GM12878 (cell line): ENCODE measurements at regions not wholly inside any gene's neighbourhood (a gene's known extent, or its start where the extent isn't known, plus 50 kb on each side); places are given as distances from the start of the nearest gene placed in this dataset.

Source experiments
- ATAC-seq: fragments of 200-7000 bp; cut with Tn5 transposase; 3 replicates; pipeline ENCODE4 v1.9.1; 2020; ENCODE audit warnings: mild to moderate bottlenecking, moderate library complexity
- BruUV-seq: library from RNA; stranded (reverse); fragments of 400-500 nt; replicated peaks from 2 replicates; lab custom pipeline; 2021; lab: Mats Ljungman, UMichigan
- CTCF ChIA-PET: fragments of 300-600 bp; sonication (Branson Sonifier 250); formaldehyde crosslinking; extraction: SDS; loops from one replicate; lab custom pipeline; 2021; ENCODE audit warnings: inconsistent platforms; lab: Yijun Ruan, JAX
- POLR2A ChIA-PET: fragments of 350-600 bp; formaldehyde crosslinking; extraction: SDS; loops from one replicate; lab custom pipeline; 2021; ENCODE audit warnings: inconsistent platforms; lab: Charles Lee
- RAD21 ChIA-PET: fragments of 300-600 bp; sonication (Branson Sonifier 250); formaldehyde crosslinking; loops from one replicate; lab custom pipeline; 2023; ENCODE audit warnings: antibody characterized with exemption; ENCODE audit not compliant: unreplicated experiment; lab: Charles Lee
- SMC1A ChIA-PET: fragments of 300-600 bp; sonication (Branson Sonifier 250); formaldehyde crosslinking; loops from one replicate; lab custom pipeline; 2023; ENCODE audit not compliant: unreplicated experiment, uncharacterized antibody; lab: Charles Lee
- DNase-seq: peaks from one replicate; pipeline ENCODE4 v3.0.0-alpha.2; 2011; ENCODE audit warnings: low read depth, low spot score
- FAIRE-seq: peaks from 3 replicates; lab custom pipeline; 2011; peaks lifted over from hg19 to GRCh38; lab: Jason Lieb, UNC
- H2AFZ ChIP-seq: 2 replicates; pipeline ENCODE4 v1.6.0; 2011; ENCODE audit warnings: low read depth, low read length, control low read depth; ENCODE audit not compliant: control insufficient read depth
- H3K27ac ChIP-seq: 2 replicates; pipeline ENCODE4 v1.5.1; 2011; ENCODE audit warnings: control low read depth; ENCODE audit not compliant: control insufficient read depth, insufficient read depth
- H3K27me3 ChIP-seq, 2 experiments: replicated peaks in 1 of 2; 2 replicates each; pipeline versions ENCODE4 v1.6.0 to v1.6.1; 2011; ENCODE audit warnings: low read length in 1 of 2; ENCODE audit not compliant: control insufficient read depth in 2 of 2, insufficient read depth in 2 of 2
- H3K36me3 ChIP-seq, 2 experiments: 2 replicates each; pipeline ENCODE4 v1.5.1; 2011; ENCODE audit warnings: low read length in 1 of 2; ENCODE audit not compliant: control insufficient read depth in 2 of 2, insufficient read depth in 2 of 2
- H3K4me1 ChIP-seq: 2 replicates; pipeline ENCODE4 v1.6.1; 2011; ENCODE audit warnings: mild to moderate bottlenecking, low read length, moderate library complexity, mixed read lengths; ENCODE audit not compliant: control insufficient read depth, insufficient read depth
- H3K4me2 ChIP-seq: 2 replicates; pipeline ENCODE4 v1.6.0; 2011; ENCODE audit warnings: control low read depth; ENCODE audit not compliant: control insufficient read depth, insufficient read depth
- H3K4me3 ChIP-seq: fragments of 200-600 bp; sonication (generic); 2 replicates; pipeline ENCODE4 v1.5.1; 2016
- H3K79me2 ChIP-seq: 2 replicates; pipeline ENCODE4 v1.6.0; 2011; ENCODE audit warnings: low read length; ENCODE audit not compliant: control insufficient read depth, insufficient read depth
- H3K9ac ChIP-seq: 2 replicates; pipeline ENCODE4 v1.8.0; 2011; ENCODE audit warnings: low read length, control low read depth, mixed read lengths; ENCODE audit not compliant: control insufficient read depth, insufficient read depth
- H3K9me3 ChIP-seq: replicated peaks from 3 replicates; pipeline ENCODE4 v1.5.1; 2011; ENCODE audit warnings: mild to moderate bottlenecking, low read length; ENCODE audit not compliant: control insufficient read depth, insufficient read depth
- H4K20me1 ChIP-seq: 2 replicates; pipeline ENCODE4 v1.6.0; 2011; ENCODE audit not compliant: control insufficient read depth, insufficient read depth
- ATF2 ChIP-seq: IDR thresholded peaks from 2 replicates; pipeline ENCODE4 v1.6.1; 2012; ENCODE audit warnings: low read length, inconsistent platforms
- ELK1 ChIP-seq: IDR thresholded peaks from 2 replicates; pipeline ENCODE4 v1.6.1; 2012; ENCODE audit warnings: low read depth, low read length, improper control_type of control experiment
- EP300 ChIP-seq, 2 experiments: fragments of 150-350 bp in 1 of 2; IDR thresholded peaks; 2 replicates each; pipeline ENCODE4 v1.6.1; 2011 to 2012; ENCODE audit warnings: low read depth in 2 of 2, low read length in 2 of 2, borderline replicate concordance in 1 of 2, improper control_type of control experiment in 1 of 2, inconsistent platforms in 1 of 2; ENCODE audit not compliant: control insufficient read depth in 1 of 2
- FOXM1 ChIP-seq: IDR thresholded peaks from 2 replicates; pipeline ENCODE4 v1.6.1; 2012; ENCODE audit warnings: low read depth, mild to moderate bottlenecking, inconsistent platforms, low read length, moderate library complexity
- HDAC6 ChIP-seq: fragments of 200-600 bp; sonication (generic); IDR thresholded peaks from one replicate; pipeline ENCODE4 v1.8.0; 2017; ENCODE audit warnings: antibody characterized with exemption; ENCODE audit not compliant: unreplicated experiment
- IKZF1 ChIP-seq: fragments of 450-650 bp; conservative IDR thresholded peaks from 2 replicates; pipeline ENCODE4 v1.6.1; 2017; ENCODE audit warnings: antibody characterized with exemption, mild to moderate bottlenecking
- MTA3 ChIP-seq: IDR thresholded peaks from 2 replicates; pipeline ENCODE4 v1.6.1; 2012; ENCODE audit warnings: low read length, inconsistent platforms, borderline replicate concordance
- NBN ChIP-seq: fragments of 450-650 bp; IDR thresholded peaks from 2 replicates; pipeline ENCODE4 v1.6.1; 2016
- NFXL1 ChIP-seq: fragments of 450-650 bp; IDR thresholded peaks from 2 replicates; pipeline ENCODE4 v1.6.1; 2017; ENCODE audit warnings: antibody characterized with exemption, mild to moderate bottlenecking, borderline replicate concordance
- NFYB ChIP-seq: IDR thresholded peaks from 2 replicates; pipeline ENCODE4 v1.6.1; 2011; ENCODE audit warnings: low read depth, mild to moderate bottlenecking, low read length, improper control_type of control experiment, moderate library complexity; ENCODE audit not compliant: insufficient read depth
- RELA ChIP-seq: fragments of 450-650 bp; IDR thresholded peaks from 2 replicates; pipeline ENCODE4 v1.8.0; 2014; ENCODE audit warnings: borderline replicate concordance; ENCODE audit not compliant: partially characterized antibody
- RFX5 ChIP-seq: IDR thresholded peaks from 2 replicates; pipeline ENCODE4 v1.6.1; 2011; ENCODE audit warnings: low read depth, low read length, improper control_type of control experiment
- SUZ12 ChIP-seq: fragments of 200-600 bp; sonication (generic); IDR thresholded peaks from one replicate; pipeline ENCODE4 v1.6.1; 2018; ENCODE audit warnings: antibody characterized with exemption, mild to moderate bottlenecking; ENCODE audit not compliant: unreplicated experiment
- WGBS: methylation state at CpG from one replicate; pipeline ENCODE4 v1.1.6; 2016; ENCODE audit warnings: low lambda C conversion rate; ENCODE audit not compliant: insufficient replicate concordance, insufficient coverage; ENCODE audit errors: missing lambda C conversion rate; 5-methylcytosine and 5-hydroxymethylcytosine counted together
- in situ Hi-C: fragments of 300-500 bp; cut with MboI; formaldehyde crosslinking; loops from 9 replicates; pipeline ENCODE4 v1.14.3; 2018; ENCODE audit warnings: mixed read lengths
- intact Hi-C: fragments of 100-400 bp; cut with micrococcal nuclease; formaldehyde crosslinking; loops from one replicate; pipeline ENCODE4 v1.14.2; 2022; ENCODE audit not compliant: unreplicated experiment
- TF ChIP-seq, protein P1 (sequence below): fragments of 450-650 bp; IDR thresholded peaks from 2 replicates; pipeline ENCODE4 v1.6.1; 2018; ENCODE audit warnings: mild to moderate bottlenecking, low read depth, moderate library complexity; ENCODE audit not compliant: partially characterized antibody

GRCh38 chr21:16912075-16912474, 600.8 kb upstream of the CXADR start (continued):
- TF ChIP-seq, protein P1, sequence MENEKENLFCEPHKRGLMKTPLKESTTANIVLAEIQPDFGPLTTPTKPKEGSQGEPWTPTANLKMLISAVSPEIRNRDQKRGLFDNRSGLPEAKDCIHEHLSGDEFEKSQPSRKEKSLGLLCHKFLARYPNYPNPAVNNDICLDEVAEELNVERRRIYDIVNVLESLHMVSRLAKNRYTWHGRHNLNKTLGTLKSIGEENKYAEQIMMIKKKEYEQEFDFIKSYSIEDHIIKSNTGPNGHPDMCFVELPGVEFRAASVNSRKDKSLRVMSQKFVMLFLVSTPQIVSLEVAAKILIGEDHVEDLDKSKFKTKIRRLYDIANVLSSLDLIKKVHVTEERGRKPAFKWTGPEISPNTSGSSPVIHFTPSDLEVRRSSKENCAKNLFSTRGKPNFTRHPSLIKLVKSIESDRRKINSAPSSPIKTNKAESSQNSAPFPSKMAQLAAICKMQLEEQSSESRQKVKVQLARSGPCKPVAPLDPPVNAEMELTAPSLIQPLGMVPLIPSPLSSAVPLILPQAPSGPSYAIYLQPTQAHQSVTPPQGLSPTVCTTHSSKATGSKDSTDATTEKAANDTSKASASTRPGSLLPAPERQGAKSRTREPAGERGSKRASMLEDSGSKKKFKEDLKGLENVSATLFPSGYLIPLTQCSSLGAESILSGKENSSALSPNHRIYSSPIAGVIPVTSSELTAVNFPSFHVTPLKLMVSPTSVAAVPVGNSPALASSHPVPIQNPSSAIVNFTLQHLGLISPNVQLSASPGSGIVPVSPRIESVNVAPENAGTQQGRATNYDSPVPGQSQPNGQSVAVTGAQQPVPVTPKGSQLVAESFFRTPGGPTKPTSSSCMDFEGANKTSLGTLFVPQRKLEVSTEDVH: no peak
- TF ChIP-seq HDAC6: no peak

- Histone ChIP-seq H3K9me3 (no peaks in the 10 kb centered on the region), H3K4me3 (no peak overlapping the region), H3K4me1 (no peaks in the 10 kb centered on the region), H3K36me3 (no peaks in the 10 kb centered on the region), H2AFZ (no peak overlapping the region), H3K4me2 (no peak overlapping the region), H3K9ac (no peak overlapping the region), H3K27ac (no peak overlapping the region), H3K79me2 (no peaks in the 10 kb centered on the region), H3K27me3 (no peaks in the 10 kb centered on the region), H4K20me1 (no peaks in the 10 kb centered on the region)
- 0% methylated on average over 3 of the region's 3 CpGs for WGBS
- ATAC-seq (no peak), DNase-seq (no peak), FAIRE-seq (no peak)
- TF ChIP-seq ELK1: no peak
- no peak for TF ChIP-seq SUZ12
- no peak for TF ChIP-seq RFX5
- no peak for TF ChIP-seq NFXL1
- TF ChIP-seq NFYB: no peak
- no peak for TF ChIP-seq ATF2
- no peak for TF ChIP-seq EP300 (IDR thresholded peaks at IDR 0.05; ENCODE audit: borderline replicate concordance in 1 of 2, control insufficient read depth in 1 of 2, low read depth in 2 of 2, low read length in 2 of 2)
- TF ChIP-seq NBN: no peak
- no peak for TF ChIP-seq MTA3
- TF ChIP-seq IKZF1: no peak
- no peak for TF ChIP-seq FOXM1
- TF ChIP-seq RELA: no peak
- intact Hi-C loops (no loop called here), in situ Hi-C loops (no loop called here)
- RAD21 ChIA-PET: no interaction called here
- CTCF ChIA-PET: no interaction called here
- POLR2A ChIA-PET: no interaction called here
- no TSS peak for BruUV-seq
- SMC1A ChIA-PET: no interaction called here
These were observed 599.8 kb upstream of the CXADR start for GRCh38 chr21:16913010-16913409.
